ENCODE measurements at regions not wholly inside any gene's neighbourhood (a gene's known extent, or its start where the extent isn't known, plus 50 kb on each side); places are given as distances from the start of the nearest gene placed in this dataset.
"Not testable (repeated sequence)": the region's sequence is repeated elsewhere in the genome, so short reads cannot be mapped to it uniquely, and the experiment has no call there.

GRCh38 chr4:42824278-42824977, 68.1 kb upstream of the GRXCR1 start:
- DNase-seq, result no peak

GRCh38 chr4:42821230-42821629, 71.3 kb upstream of the GRXCR1 start:
- DNase-seq, result no peak

- DNase-seq, result no peak
Measured at GRCh38 chr4:42819863-42820514, 72.5 kb upstream of the GRXCR1 start.

- DNase-seq, result no peak
Measured at GRCh38 chr4:42817913-42818312, 74.6 kb upstream of the GRXCR1 start.

GRCh38 chr4:42816880-42817400, 75.6 kb upstream of the GRXCR1 start:
- DNase-seq, result no peak

GRCh38 chr4:42816189-42816879, 76.2 kb upstream of the GRXCR1 start:
- no peak for DNase-seq

GRCh38 chr4:42809419-42810084, 83.0 kb upstream of the GRXCR1 start:
- no peak for DNase-seq

GRCh38 chr4:42806303-42806835, 86.1 kb upstream of the GRXCR1 start:
- no peak for DNase-seq

GRCh38 chr4:42789041-42789567, 103.4 kb upstream of the GRXCR1 start:
- no peak for DNase-seq

GRCh38 chr4:42787079-42787463, 105.4 kb upstream of the GRXCR1 start:
- no peak for DNase-seq

- DNase-seq, result no peak
Measured at GRCh38 chr4:42786350-42787078, 106.0 kb upstream of the GRXCR1 start.

- DNase-seq, result no peak
Measured at GRCh38 chr4:42785817-42786216, 106.7 kb upstream of the GRXCR1 start.

- DNase-seq, result no peak
Measured at GRCh38 chr4:42781315-42781714, 111.2 kb upstream of the GRXCR1 start.

GRCh38 chr4:42778349-42778748, 114.2 kb upstream of the GRXCR1 start:
- no peak for DNase-seq

GRCh38 chr4:42768125-42768748, 111.3 kb upstream of the ATP8A1 start:
- DNase-seq, result no peak

GRCh38 chr4:42767669-42768068, 110.8 kb upstream of the ATP8A1 start:
- no peak for DNase-seq

GRCh38 chr4:42761804-42762203, 104.9 kb upstream of the ATP8A1 start:
- DNase-seq, result no peak

- not testable (repeated sequence) for DNase-seq
Measured at GRCh38 chr4:42754965-42755364, 98.1 kb upstream of the ATP8A1 start.

GRCh38 chr4:42751587-42751986, 94.7 kb upstream of the ATP8A1 start:
- no peak for DNase-seq

- no peak for DNase-seq
Measured at GRCh38 chr4:42750856-42751255, 94.0 kb upstream of the ATP8A1 start.

GRCh38 chr4:42750091-42750490, 93.2 kb upstream of the ATP8A1 start:
- DNase-seq, result peak; percentile 6

GRCh38 chr4:42747971-42748370, 91.1 kb upstream of the ATP8A1 start:
- DNase-seq, result no peak

Data from NCI-H1417 treated with DMSO at 0.1 percent for 48 hours (cell line).